ENCODE measurements at regions not wholly inside any gene's neighbourhood (a gene's known extent, or its start where the extent isn't known, plus 50 kb on each side); places are given as distances from the start of the nearest gene placed in this dataset.

DNA sequence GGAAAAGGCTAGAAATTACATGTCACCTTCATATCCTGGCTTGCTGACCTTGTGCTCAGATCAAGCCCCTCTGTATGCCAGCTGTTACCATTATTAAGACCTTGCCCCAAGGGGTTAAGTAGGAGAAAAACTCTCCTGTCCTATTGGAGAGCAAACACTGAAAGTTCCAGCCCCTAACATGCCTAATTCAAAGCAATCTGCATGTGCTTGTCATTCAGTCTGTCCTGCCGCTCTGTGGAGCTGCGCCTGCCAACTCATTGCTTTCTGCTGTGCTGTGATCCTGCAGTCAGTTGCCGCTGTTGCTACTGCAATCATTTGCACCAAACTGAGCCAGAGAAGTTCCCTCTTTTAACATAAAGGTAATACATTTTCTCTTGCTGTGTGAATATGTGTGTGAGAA lies 113.4 kb downstream of the DISP1 start:
- no peaks in the 10 kb centered on the region for H3K9me3 ChIP-seq
- DNase-seq (peak in 2 of 3 donors; percentile 42 to 50), ATAC-seq (peak; percentile 84)
- intact Hi-C loops (cut with DNase I, micrococcal nuclease): no loop called here
- no peaks in the 10 kb centered on the region for H3K36me3 ChIP-seq (ENCODE audit: low read depth)
- H3K4me3 ChIP-seq: no peak overlapping the region
- H3K4me1 ChIP-seq (ENCODE audit: low read depth): peaks cover 2% of the 10 kb centered on the region
- TF ChIP-seq, protein P1, sequence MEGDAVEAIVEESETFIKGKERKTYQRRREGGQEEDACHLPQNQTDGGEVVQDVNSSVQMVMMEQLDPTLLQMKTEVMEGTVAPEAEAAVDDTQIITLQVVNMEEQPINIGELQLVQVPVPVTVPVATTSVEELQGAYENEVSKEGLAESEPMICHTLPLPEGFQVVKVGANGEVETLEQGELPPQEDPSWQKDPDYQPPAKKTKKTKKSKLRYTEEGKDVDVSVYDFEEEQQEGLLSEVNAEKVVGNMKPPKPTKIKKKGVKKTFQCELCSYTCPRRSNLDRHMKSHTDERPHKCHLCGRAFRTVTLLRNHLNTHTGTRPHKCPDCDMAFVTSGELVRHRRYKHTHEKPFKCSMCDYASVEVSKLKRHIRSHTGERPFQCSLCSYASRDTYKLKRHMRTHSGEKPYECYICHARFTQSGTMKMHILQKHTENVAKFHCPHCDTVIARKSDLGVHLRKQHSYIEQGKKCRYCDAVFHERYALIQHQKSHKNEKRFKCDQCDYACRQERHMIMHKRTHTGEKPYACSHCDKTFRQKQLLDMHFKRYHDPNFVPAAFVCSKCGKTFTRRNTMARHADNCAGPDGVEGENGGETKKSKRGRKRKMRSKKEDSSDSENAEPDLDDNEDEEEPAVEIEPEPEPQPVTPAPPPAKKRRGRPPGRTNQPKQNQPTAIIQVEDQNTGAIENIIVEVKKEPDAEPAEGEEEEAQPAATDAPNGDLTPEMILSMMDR (IDR thresholded peaks at IDR 0.05): no peak

DNA sequence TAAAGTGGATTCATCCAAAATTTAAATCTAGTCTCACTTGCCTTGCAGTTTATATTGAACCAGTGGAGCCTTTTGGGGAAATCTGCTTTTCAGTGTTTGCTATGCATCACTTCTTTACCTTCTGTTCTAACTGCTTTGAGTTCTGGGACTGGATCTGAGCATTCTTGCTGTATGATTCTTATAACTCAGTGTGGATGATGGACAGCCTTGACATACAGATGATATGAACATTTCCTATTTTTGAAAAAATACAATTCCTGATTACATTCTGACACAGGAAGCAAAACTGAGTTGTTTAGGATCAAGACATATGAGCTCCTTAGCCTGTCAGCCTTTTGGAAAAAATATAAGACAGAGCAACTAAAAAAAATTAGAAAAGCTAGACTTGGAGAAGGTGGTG lies 115.2 kb downstream of the DISP1 start:
- intact Hi-C loops (cut with DNase I, micrococcal nuclease): no loop called here
- TF ChIP-seq, protein P1 (IDR thresholded peaks at IDR 0.05): no peak
- DNase-seq (no peak), ATAC-seq (no peak)
- Histone ChIP-seq H3K36me3 (ENCODE audit: low read depth) (no peaks in the 10 kb centered on the region), H3K9me3 (no peaks in the 10 kb centered on the region), H3K4me1 (ENCODE audit: low read depth) (peaks cover 2% of the 10 kb centered on the region), H3K4me3 (no peak overlapping the region)

DNA sequence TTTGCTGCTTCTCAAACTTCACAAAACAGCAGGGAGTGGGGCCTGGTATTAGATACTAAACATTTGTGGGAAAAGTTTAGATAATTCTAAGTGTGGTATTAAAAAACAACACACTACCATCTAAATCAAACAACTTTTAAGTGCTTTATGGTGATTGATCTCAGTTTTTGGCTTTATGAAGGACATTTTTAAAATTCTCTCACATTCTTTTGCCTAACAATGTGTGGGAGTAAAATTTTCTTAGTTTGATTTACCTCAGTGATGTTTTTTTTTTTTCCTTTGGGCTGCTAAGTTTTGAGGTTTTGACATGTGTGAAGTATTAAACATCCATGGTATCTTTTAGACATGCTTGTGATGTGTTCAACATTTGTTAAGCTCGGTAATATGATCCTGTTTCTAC lies 116.2 kb downstream of the DISP1 start:
- H3K4me1 ChIP-seq (ENCODE audit: low read depth): peaks cover 2% of the 10 kb centered on the region
- ATAC-seq (no peak), DNase-seq (no peak)
- no peaks in the 10 kb centered on the region for H3K9me3 ChIP-seq
- H3K4me3 ChIP-seq: no peak overlapping the region
- no peaks in the 10 kb centered on the region for H3K36me3 ChIP-seq (ENCODE audit: low read depth)
- TF ChIP-seq, protein P1 (IDR thresholded peaks at IDR 0.05): no peak
- intact Hi-C loops (cut with DNase I, micrococcal nuclease): no loop called here

DNA sequence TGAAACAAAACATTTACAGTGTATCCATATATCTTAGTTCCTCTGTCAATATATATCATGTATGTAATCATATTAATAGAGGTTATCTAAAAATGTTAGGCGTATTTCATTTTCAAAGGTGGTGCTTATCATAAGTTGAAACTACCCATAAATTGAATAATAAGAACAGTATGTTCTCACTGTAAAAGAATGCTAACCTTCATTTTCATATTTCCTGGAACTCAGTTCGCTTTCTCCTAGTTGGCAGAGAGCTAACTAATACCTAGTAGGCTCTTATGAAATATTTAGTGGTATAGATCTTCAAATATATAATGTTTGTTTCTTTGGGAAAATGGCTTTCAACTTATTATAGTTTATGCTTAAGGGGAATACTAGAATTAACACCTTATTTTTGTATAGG lies 118.4 kb downstream of the DISP1 start:
- DNase-seq (no peak), ATAC-seq (no peak)
- TF ChIP-seq, protein P1 (IDR thresholded peaks at IDR 0.05): no peak
- intact Hi-C loops (cut with DNase I, micrococcal nuclease): no loop called here
- Histone ChIP-seq H3K4me3 (no peak overlapping the region), H3K36me3 (ENCODE audit: low read depth) (no peaks in the 10 kb centered on the region), H3K4me1 (ENCODE audit: low read depth) (no peaks in the 10 kb centered on the region), H3K9me3 (no peaks in the 10 kb centered on the region)

DNA sequence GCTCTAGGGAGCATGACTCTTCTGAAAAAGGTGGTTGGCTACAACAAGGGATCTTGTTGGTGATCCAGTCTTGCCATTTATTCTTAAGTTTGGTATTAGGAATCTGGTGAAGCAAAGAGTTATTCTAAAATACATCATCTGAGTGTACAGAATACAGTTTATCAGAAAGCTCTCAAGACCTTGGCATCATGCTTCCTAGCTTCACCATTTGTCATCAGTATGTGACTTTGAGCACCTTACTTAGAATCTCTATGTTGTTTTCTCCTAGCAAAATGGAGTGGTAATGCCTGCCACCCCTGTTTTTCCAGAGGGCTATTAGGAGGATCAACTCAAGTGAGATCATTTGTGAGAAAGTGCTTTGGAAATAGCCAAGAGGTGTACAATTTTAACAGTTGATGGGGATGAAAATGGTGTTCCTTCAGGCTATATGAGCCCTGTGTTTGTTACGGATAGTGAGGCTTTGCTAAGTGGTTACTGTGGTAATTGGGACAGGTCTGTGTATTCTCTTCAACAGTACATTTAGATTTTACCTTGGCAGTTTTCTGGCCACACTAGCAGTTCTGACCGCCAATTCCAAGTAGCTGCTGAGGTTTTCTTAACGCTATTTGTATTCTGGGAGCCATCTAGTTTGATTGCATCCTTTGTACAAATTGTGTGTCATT lies 120.5 kb downstream of the DISP1 start:
- TF ChIP-seq, protein P1 (IDR thresholded peaks at IDR 0.05): no peak
- H3K36me3 ChIP-seq (ENCODE audit: low read depth): no peaks in the 10 kb centered on the region
- intact Hi-C loops (cut with DNase I, micrococcal nuclease): no loop called here
- H3K4me1 ChIP-seq (ENCODE audit: low read depth): no peaks in the 10 kb centered on the region
- DNase-seq (no peak), ATAC-seq (no peak)
- H3K4me3 ChIP-seq: no peak overlapping the region
- no peaks in the 10 kb centered on the region for H3K9me3 ChIP-seq

DNA sequence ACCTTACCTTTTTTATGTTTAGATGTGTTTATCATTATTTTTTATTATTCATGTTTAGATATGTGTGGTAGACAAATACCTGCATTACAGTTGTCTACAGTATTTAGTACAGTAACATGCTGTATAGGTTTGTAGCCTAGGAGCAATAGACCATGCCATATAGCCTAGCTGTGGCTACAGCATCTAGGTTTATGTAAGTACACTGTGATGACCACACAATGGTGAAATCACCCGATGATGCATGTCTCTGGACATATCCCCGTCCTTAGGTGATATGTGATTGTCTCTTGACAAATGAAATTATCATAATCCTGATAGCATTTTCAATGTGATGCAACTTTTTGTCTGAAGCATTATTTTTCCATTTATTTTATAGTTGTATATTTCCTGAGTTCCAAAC lies 121.2 kb downstream of the DISP1 start:
- intact Hi-C loops (cut with DNase I, micrococcal nuclease): no loop called here
- no peaks in the 10 kb centered on the region for H3K36me3 ChIP-seq (ENCODE audit: low read depth)
- H3K9me3 ChIP-seq: no peaks in the 10 kb centered on the region
- DNase-seq (no peak), ATAC-seq (no peak)
- no peak overlapping the region for H3K4me3 ChIP-seq
- no peaks in the 10 kb centered on the region for H3K4me1 ChIP-seq (ENCODE audit: low read depth)
- TF ChIP-seq, protein P1 (IDR thresholded peaks at IDR 0.05): no peak
